ENCODE measurements at regions not wholly inside any gene's neighbourhood (a gene's known extent, or its start where the extent isn't known, plus 50 kb on each side); places are given as distances from the start of the nearest gene placed in this dataset.

DNA sequence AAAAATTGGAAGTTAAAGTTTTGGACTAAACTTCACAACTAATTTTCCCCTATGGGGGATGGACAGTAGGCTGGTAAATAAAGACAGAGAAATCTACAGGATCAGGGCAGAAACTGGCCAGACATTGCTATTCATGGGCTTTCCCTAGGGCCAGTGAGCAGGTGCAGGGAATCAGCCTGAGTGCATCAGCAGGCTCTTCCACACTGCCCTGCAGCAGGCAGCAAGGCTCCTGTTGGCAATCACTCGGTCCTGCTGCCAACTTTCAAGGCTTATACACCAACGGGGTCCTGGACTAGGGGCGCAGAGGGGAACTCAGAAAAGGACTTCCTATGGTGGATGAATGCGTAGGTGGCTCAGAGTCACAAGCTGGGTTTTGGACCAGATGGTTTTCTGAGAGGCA, 59.8 kb upstream of the NHSL1 start:
- DNase-seq (ENCODE audit: low read depth, low spot score) (no peak), FAIRE-seq (no peak), ATAC-seq (no peak)
- Histone ChIP-seq H3K27me3 (replicated peaks in 1 of 2; ENCODE audit: control insufficient read depth in 2 of 2, insufficient read depth in 2 of 2, low read length in 1 of 2) (no peaks in the 10 kb centered on the region), H3K79me2 (ENCODE audit: control insufficient read depth, insufficient read depth, low read length) (no peaks in the 10 kb centered on the region), H2AFZ (ENCODE audit: control insufficient read depth, low read depth, low read length) (no peak overlapping the region), H3K9me3 (replicated peaks; ENCODE audit: control insufficient read depth, insufficient read depth, low read length) (no peaks in the 10 kb centered on the region), H3K36me3 (ENCODE audit: control insufficient read depth in 2 of 2, insufficient read depth in 2 of 2, low read length in 1 of 2) (no peaks in the 10 kb centered on the region), H3K4me3 (no peak overlapping the region), H3K9ac (ENCODE audit: control insufficient read depth, insufficient read depth, low read length) (no peak overlapping the region), H3K4me2 (ENCODE audit: control insufficient read depth, insufficient read depth) (no peak overlapping the region), H3K4me1 (ENCODE audit: control insufficient read depth, insufficient read depth, low read length) (no peaks in the 10 kb centered on the region), H3K27ac (ENCODE audit: control insufficient read depth, insufficient read depth) (no peak overlapping the region), H4K20me1 (ENCODE audit: control insufficient read depth, insufficient read depth) (no peaks in the 10 kb centered on the region)
- POLR2A ChIA-PET = no interaction called here
- SMC1A ChIA-PET (ENCODE audit: uncharacterized antibody, unreplicated experiment) = interaction anchor here (1.1 to 2.2 kb wide), 5 partner anchors 10 to 38 kb away, joined by 3 to 7 read pairs (median 4); no protein-coding TSS in a partner anchor
- CTCF ChIA-PET = interaction anchor here (1.0 to 3.4 kb wide), 2 partner anchors 11 to 206 kb away, joined by 3 to 12 read pairs; no protein-coding TSS in a partner anchor
- no TSS peak for BruUV-seq (replicated peaks)
- no peak for TF ChIP-seq ZNF384 (IDR thresholded peaks at IDR 0.05; ENCODE audit: borderline replicate concordance, low read depth, low read length)
- no peak for TF ChIP-seq GABPA (IDR thresholded peaks at IDR 0.05; ENCODE audit: low read depth)
- TF ChIP-seq EGR1 (IDR thresholded peaks at IDR 0.05; ENCODE audit: borderline replicate concordance in 1 of 2, low read depth in 2 of 2, low read length in 2 of 2) = no peak
- no peak for TF ChIP-seq ETV6 (conservative IDR thresholded peaks at IDR 0.05 in 1 of 2, IDR thresholded peaks at IDR 0.05 in 1 of 2; ENCODE audit: borderline replicate concordance in 1 of 2, low read depth in 1 of 2)
- TF ChIP-seq ZNF687 (IDR thresholded peaks at IDR 0.05) = no peak
- in situ Hi-C loops (cut with MboI) (no loop called here), intact Hi-C loops (cut with micrococcal nuclease; ENCODE audit: unreplicated experiment) (no loop called here)
- RAD21 ChIA-PET (ENCODE audit: unreplicated experiment) = no interaction called here
- WGBS (ENCODE audit: insufficient coverage, insufficient replicate concordance, low lambda C conversion rate, missing lambda C conversion rate) = 42% methylated on average over 4 of the region's 4 CpGs

All from GM12878 (cell line).